K562 (cell line): ENCODE measurements at regions not wholly inside any gene's neighbourhood (a gene's known extent, or its start where the extent isn't known, plus 50 kb on each side); places are given as distances from the start of the nearest gene placed in this dataset.

ENCODE experiments used
- ILF3 ChIP-seq: fragments of 450-650 bp; IDR thresholded peaks from 2 replicates; pipeline ENCODE4 v1.6.1; 2018; ENCODE audit warnings: antibody characterized with exemption, mild to moderate bottlenecking, moderate library complexity, borderline replicate concordance
- KLF10 ChIP-seq: fragments of 250-450 bp; sonication (Bioruptor Pico); IDR thresholded peaks from 2 replicates; pipeline ENCODE4 v1.6.1; 2021; ENCODE audit warnings: matching md5 sums
- NFE2L1 ChIP-seq: fragments of 450-650 bp; IDR thresholded peaks from 2 replicates; pipeline ENCODE4 v1.6.1; 2016; ENCODE audit warnings: missing genetic modification characterization, low read depth, mild to moderate bottlenecking, missing compliant biosample characterization, moderate library complexity, borderline replicate concordance
- ZNF224 ChIP-seq: sonication (generic); formaldehyde crosslinking; IDR thresholded peaks from 2 replicates; pipeline ENCODE4 v1.8.0; 2022; ENCODE audit warnings: mild to moderate bottlenecking, missing genetic modification reagents

DNA sequence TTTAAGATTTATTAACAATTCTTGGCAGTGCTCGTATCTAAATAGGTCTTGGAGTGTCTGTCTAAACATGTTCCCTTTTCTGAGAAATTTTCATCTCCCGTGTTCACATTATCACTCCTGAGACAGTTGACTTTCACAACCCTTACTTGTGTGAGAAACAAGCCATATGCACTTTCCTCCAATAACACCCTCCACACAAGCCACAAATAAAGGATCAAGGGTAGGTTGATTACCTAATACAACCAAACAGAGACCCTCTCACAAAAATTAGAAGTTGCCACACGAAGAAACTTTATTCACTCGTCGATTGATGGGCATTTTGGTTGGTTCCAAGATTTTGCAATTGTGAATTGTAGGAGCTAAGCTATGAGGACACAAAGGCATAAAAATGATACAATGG is 763.9 kb downstream of the TRAM1L1 start:
- TF ChIP-seq ILF3 (no peak), ZNF224 (CRISPR knock-in tag) (no peak), NFE2L1 (tag) (no peak), KLF10 (CRISPR knock-in tag) (no peak)
